ENCODE measurements at regions not wholly inside any gene's neighbourhood (a gene's known extent, or its start where the extent isn't known, plus 50 kb on each side); places are given as distances from the start of the nearest gene placed in this dataset.

- Histone ChIP-seq H3K9ac (ENCODE audit: extremely low read depth, low read length, poor library complexity, severe bottlenecking) (no peak overlapping the region), H3K4me3 (ENCODE audit: low read length) (no peak overlapping the region), H3K27me3 (ENCODE audit: control insufficient read depth, insufficient read depth, low read length, poor library complexity, severe bottlenecking) (no peaks in the 10 kb centered on the region), H3K27ac (ENCODE audit: low read depth, low read length) (no peak overlapping the region), H3K4me1 (ENCODE audit: control insufficient read depth, insufficient read depth, low read length) (no peaks in the 10 kb centered on the region), H3K36me3 (ENCODE audit: control insufficient read depth, insufficient read depth, low read length) (no peaks in the 10 kb centered on the region), H3K9me3 (ENCODE audit: control insufficient read depth, low read length) (no peaks in the 10 kb centered on the region)
- no peaks in the 10 kb centered on the region for H3K36me3 Mint-ChIP-seq (ENCODE audit: low read depth)
- no peak overlapping the region for H3K27ac Mint-ChIP-seq
- TF ChIP-seq, protein P1, sequence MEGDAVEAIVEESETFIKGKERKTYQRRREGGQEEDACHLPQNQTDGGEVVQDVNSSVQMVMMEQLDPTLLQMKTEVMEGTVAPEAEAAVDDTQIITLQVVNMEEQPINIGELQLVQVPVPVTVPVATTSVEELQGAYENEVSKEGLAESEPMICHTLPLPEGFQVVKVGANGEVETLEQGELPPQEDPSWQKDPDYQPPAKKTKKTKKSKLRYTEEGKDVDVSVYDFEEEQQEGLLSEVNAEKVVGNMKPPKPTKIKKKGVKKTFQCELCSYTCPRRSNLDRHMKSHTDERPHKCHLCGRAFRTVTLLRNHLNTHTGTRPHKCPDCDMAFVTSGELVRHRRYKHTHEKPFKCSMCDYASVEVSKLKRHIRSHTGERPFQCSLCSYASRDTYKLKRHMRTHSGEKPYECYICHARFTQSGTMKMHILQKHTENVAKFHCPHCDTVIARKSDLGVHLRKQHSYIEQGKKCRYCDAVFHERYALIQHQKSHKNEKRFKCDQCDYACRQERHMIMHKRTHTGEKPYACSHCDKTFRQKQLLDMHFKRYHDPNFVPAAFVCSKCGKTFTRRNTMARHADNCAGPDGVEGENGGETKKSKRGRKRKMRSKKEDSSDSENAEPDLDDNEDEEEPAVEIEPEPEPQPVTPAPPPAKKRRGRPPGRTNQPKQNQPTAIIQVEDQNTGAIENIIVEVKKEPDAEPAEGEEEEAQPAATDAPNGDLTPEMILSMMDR (conservative IDR thresholded peaks at IDR 0.05), result no peak
- 91 to 92% methylated on average over 3 of the region's 3 CpGs for WGBS, 2 experiments (ENCODE audit: insufficient coverage in 1 of 2, insufficient read length in 1 of 2)
- no peaks in the 10 kb centered on the region for H3K9me3 Mint-ChIP-seq
- no peaks in the 10 kb centered on the region for H3K27me3 Mint-ChIP-seq (ENCODE audit: insufficient read depth)
- DNase-seq, result no peak
- H3K4me1 Mint-ChIP-seq, result peaks cover 8% of the 10 kb centered on the region
- no peak overlapping the region for H3K4me3 Mint-ChIP-seq
Measured at GRCh38 chr5:17001428-17001827, 65.3 kb upstream of the MYO10 start.

DNA sequence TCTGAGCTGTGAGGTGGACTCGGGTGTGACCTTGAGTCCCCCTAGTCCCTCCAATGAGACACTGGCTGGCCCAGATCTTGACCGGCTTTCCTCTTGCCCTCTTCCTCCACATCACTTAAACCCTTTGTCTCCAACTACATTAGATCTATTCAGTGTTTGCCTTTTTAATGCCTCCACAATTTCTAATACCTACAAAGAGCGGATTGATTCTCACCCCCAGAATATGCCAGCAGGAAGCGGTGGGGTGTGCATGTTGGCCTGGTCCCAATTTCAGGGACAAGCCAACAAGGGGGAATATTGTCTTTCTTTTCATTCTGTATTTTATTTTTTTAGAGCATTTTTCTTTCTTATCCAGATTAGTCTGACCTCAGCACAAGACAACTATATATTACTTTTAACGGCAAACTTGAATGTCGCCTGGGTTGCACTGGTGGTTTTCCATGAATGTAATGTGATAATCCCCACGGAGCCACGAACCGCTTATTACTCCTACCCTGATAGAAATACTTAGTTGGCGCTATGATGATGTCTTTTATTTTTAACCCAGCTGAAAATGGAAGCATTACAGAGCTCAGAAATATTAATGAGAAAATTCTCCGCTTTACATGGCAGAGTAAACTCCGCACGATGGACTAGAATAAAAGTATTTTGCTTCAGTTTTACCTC is 68.5 kb upstream of the MYO10 start:
- Mint-ChIP-seq H3K27me3 (ENCODE audit: insufficient read depth) (no peaks in the 10 kb centered on the region), H3K4me3 (no peak overlapping the region), H3K27ac (no peak overlapping the region), H3K36me3 (ENCODE audit: low read depth) (no peaks in the 10 kb centered on the region), H3K9me3 (no peaks in the 10 kb centered on the region), H3K4me1 (peaks cover 11% of the 10 kb centered on the region)
- DNase-seq, result no peak
- H3K27me3 ChIP-seq (ENCODE audit: control insufficient read depth, insufficient read depth, low read length, poor library complexity, severe bottlenecking), result no peaks in the 10 kb centered on the region
- no peak overlapping the region for H3K9ac ChIP-seq (ENCODE audit: extremely low read depth, low read length, poor library complexity, severe bottlenecking)
- TF ChIP-seq, protein P1 (conservative IDR thresholded peaks at IDR 0.05), result no peak
- H3K9me3 ChIP-seq (ENCODE audit: control insufficient read depth, low read length), result no peaks in the 10 kb centered on the region
- H3K27ac ChIP-seq (ENCODE audit: low read depth, low read length), result no peak overlapping the region
- H3K4me1 ChIP-seq (ENCODE audit: control insufficient read depth, insufficient read depth, low read length), result no peaks in the 10 kb centered on the region
- H3K4me3 ChIP-seq (ENCODE audit: low read length), result no peak overlapping the region
- no peaks in the 10 kb centered on the region for H3K36me3 ChIP-seq (ENCODE audit: control insufficient read depth, insufficient read depth, low read length)
- 89 to 96% methylated on average over 10 to 13 of the region's 13 CpGs for WGBS, 2 experiments (ENCODE audit: insufficient coverage in 1 of 2, insufficient read length in 1 of 2)

DNA sequence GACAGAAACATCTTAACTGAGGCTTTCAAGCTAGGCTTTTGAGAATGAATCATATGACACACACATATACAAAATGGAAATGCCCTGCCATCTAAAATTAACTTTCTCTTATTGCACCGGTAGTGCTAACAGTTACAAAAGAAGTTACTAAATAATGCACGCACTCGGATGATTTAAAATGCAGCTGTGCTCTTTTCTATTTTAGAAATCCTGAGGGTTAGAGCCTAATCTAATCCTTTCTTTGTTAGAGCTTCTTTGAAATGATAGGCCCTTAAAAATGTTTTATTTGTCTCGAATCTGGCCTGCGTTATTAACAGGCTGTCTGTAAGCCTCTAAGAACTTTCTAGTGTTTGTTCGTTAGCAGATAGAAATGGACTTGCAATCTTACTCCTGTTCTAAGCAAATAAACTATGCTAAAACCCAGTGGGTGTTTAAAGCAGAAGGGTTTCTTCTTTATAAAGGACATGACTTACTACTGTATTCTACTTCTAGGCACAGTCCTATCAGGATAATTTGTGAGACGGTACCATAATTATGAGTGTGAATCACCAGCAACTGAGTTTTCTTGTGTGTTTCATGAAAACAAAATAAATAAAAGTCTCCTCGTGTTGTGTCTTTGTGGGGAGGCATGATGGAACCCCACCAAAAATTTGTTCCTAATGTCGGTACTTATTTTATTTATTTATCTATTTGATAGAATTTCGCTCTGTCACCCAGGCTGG is 69.2 kb upstream of the MYO10 start:
- H3K9me3 Mint-ChIP-seq, result no peaks in the 10 kb centered on the region
- H3K36me3 Mint-ChIP-seq (ENCODE audit: low read depth), result no peaks in the 10 kb centered on the region
- no peak overlapping the region for H3K4me3 Mint-ChIP-seq
- DNase-seq, result no peak
- H3K27me3 ChIP-seq (ENCODE audit: control insufficient read depth, insufficient read depth, low read length, poor library complexity, severe bottlenecking), result no peaks in the 10 kb centered on the region
- 88 to 91% methylated on average over 7 to 10 of the region's 10 CpGs for WGBS, 2 experiments (ENCODE audit: insufficient coverage in 1 of 2, insufficient read length in 1 of 2)
- no peaks in the 10 kb centered on the region for H3K36me3 ChIP-seq (ENCODE audit: control insufficient read depth, insufficient read depth, low read length)
- H3K27ac Mint-ChIP-seq, result no peak overlapping the region
- TF ChIP-seq, protein P1 (conservative IDR thresholded peaks at IDR 0.05), result no peak
- peaks cover 11% of the 10 kb centered on the region for H3K4me1 Mint-ChIP-seq
- no peak overlapping the region for H3K9ac ChIP-seq (ENCODE audit: extremely low read depth, low read length, poor library complexity, severe bottlenecking)
- H3K27me3 Mint-ChIP-seq (ENCODE audit: insufficient read depth), result no peaks in the 10 kb centered on the region
- H3K4me1 ChIP-seq (ENCODE audit: control insufficient read depth, insufficient read depth, low read length), result no peaks in the 10 kb centered on the region
- H3K27ac ChIP-seq (ENCODE audit: low read depth, low read length), result no peak overlapping the region
- no peak overlapping the region for H3K4me3 ChIP-seq (ENCODE audit: low read length)
- H3K9me3 ChIP-seq (ENCODE audit: control insufficient read depth, low read length), result no peaks in the 10 kb centered on the region
